ENCODE measurements at regions not wholly inside any gene's neighbourhood (a gene's known extent, or its start where the extent isn't known, plus 50 kb on each side); places are given as distances from the start of the nearest gene placed in this dataset.

DNA sequence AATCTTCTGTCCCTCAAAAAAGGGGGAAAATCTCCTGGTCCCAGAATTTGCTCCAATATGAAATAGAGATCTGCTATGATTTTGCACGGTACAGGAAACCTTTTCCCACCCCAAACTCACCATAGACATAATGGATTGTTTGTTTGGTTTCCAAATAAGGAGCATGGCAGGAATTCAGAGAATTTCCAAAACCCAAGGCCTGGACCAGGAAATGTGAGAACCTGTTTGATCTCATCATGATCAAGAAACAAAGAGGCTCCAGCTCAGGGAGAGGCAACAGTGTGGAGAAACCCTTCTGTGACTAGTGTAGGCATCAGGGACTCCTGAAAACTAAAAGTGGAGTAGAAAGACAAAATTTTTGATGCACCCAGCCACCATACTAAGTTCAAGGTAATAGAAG, 1548.1 kb upstream of the LRRTM3 start:
- H3K4me3 ChIP-seq (ENCODE audit: low read depth, low read length), result no peak overlapping the region
- no peak for TF ChIP-seq CTCF (IDR thresholded peaks at IDR 0.05; ENCODE audit: low read depth, low read length, missing control alignments)
- no peak for DNase-seq (ENCODE audit: low read depth)

GRCh38 chr10:65394502-65395297, 1531.1 kb upstream of the LRRTM3 start:
- TF ChIP-seq CTCF (IDR thresholded peaks at IDR 0.05; ENCODE audit: low read depth, low read length, missing control alignments), result no peak
- H3K4me3 ChIP-seq (ENCODE audit: low read depth, low read length), result no peak overlapping the region
- DNase-seq (ENCODE audit: low read depth), result no peak

GRCh38 chr10:65395631-65396030, 1530.2 kb upstream of the LRRTM3 start:
- no peak for DNase-seq (ENCODE audit: low read depth)
- no peak overlapping the region for H3K4me3 ChIP-seq (ENCODE audit: low read depth, low read length)
- no peak for TF ChIP-seq CTCF (IDR thresholded peaks at IDR 0.05; ENCODE audit: low read depth, low read length, missing control alignments)

DNA sequence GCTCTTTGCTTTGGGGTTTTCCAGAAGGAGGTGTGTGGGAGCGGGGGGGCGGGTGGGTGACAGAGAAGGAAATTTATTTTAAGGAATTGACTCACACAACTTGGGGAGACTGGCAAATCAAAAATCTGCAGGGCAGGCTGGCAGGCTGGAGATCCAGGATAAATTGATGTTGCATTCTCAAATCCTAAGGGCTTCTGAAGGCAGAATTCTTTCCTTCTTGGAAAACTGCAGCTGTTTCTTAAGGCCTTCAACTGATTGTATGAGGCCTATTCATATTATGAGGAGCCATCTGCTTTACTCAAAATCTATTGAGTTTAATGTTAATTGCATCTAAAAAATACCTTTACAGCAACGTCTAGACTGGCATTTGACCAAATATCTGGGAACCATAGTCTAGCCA, 1528.8 kb upstream of the LRRTM3 start:
- H3K4me3 ChIP-seq (ENCODE audit: low read depth, low read length), result no peak overlapping the region
- DNase-seq (ENCODE audit: low read depth), result no peak
- TF ChIP-seq CTCF (IDR thresholded peaks at IDR 0.05; ENCODE audit: low read depth, low read length, missing control alignments), result no peak

DNA sequence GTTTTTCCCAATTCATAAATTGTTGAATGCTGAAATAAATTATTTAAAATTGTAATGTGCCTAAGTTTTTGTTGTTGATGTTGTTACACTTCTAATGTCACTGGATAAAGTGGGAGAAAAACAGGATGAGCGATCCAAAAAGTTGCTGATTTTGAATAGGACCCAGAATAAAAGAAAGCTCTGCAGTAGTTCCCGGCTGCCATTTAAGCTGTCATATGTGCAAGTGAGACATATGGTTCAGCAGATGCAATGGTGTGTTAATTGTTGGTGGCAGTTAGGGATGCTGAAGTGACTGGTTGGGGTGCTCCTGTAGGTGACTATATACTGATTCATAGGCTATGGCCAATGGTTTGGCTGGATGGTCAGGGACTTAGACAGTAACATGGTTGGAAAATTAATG, 1517.4 kb upstream of the LRRTM3 start:
- no peak for DNase-seq (ENCODE audit: low read depth)
- no peak overlapping the region for H3K4me3 ChIP-seq (ENCODE audit: low read depth, low read length)
- TF ChIP-seq CTCF (IDR thresholded peaks at IDR 0.05; ENCODE audit: low read depth, low read length, missing control alignments), result no peak

DNA sequence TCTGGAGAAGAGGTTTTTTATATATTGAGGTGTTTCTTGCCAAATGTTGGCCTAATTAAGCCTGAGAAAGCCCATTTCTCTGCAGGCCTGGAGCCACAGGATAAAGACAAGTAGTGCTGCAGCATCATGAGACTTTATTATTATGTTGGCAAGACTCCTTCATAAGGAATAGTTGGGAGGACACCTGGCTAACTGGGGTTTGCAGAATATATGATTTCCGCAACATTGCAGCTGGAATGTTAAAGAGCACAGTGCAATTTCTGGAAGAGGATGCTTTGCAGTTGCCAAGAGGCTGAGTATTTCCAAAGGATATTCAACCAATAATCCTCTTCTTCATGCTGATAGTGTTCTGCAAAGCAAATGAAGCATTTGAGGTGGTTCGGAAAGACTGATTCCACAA, 1512.8 kb upstream of the LRRTM3 start:
- H3K4me3 ChIP-seq (ENCODE audit: low read depth, low read length), result no peak overlapping the region
- TF ChIP-seq CTCF (IDR thresholded peaks at IDR 0.05; ENCODE audit: low read depth, low read length, missing control alignments), result no peak

GRCh38 chr10:65415318-65415717, 1510.5 kb upstream of the LRRTM3 start:
- DNase-seq (ENCODE audit: low read depth), result no peak
- no peak overlapping the region for H3K4me3 ChIP-seq (ENCODE audit: low read depth, low read length)
- no peak for TF ChIP-seq CTCF (IDR thresholded peaks at IDR 0.05; ENCODE audit: low read depth, low read length, missing control alignments)

More for the DNA sequence above, 1512.8 kb upstream of the LRRTM3 start:
- DNase-seq (ENCODE audit: low read depth), result no peak

Measured in GM12864 (cell line).